Type B pancreatic cell (in vitro differentiated cells): ENCODE measurements at regions not wholly inside any gene's neighbourhood (a gene's known extent, or its start where the extent isn't known, plus 50 kb on each side); places are given as distances from the start of the nearest gene placed in this dataset.

Experiments
- DNase-seq: peaks from one replicate; pipeline ENCODE4 v3.0.0; 2021; ENCODE audit warnings: mixed read lengths; ENCODE audit not compliant: unreplicated experiment; ENCODE audit errors: extremely low spot score
- H3K27ac Mint-ChIP-seq: 2 replicates; pipeline ENCODE4 v1.8.0; 2021; ENCODE audit warnings: mild to moderate bottlenecking, mixed read lengths
- H3K27me3 Mint-ChIP-seq: 2 replicates; pipeline ENCODE4 v1.8.0; 2021; ENCODE audit warnings: mixed read lengths
- H3K36me3 Mint-ChIP-seq: 2 replicates; pipeline ENCODE4 v1.8.0; 2021; ENCODE audit warnings: mixed read lengths
- H3K4me1 Mint-ChIP-seq: one replicate; pipeline ENCODE4 v1.8.0; 2021; ENCODE audit warnings: mixed read lengths; ENCODE audit not compliant: unreplicated experiment
- H3K4me3 Mint-ChIP-seq: 2 replicates; pipeline ENCODE4 v1.8.0; 2021; ENCODE audit warnings: mild to moderate bottlenecking, mixed read lengths
- H3K9me3 Mint-ChIP-seq: 2 replicates; pipeline ENCODE4 v1.8.0; 2021; ENCODE audit warnings: mixed read lengths
- CTCF ChIP-seq: fragments of 200-600 bp; sonication (generic); conservative IDR thresholded peaks from 2 replicates; pipeline ENCODE4 v1.5.0; 2021; ENCODE audit warnings: antibody characterized with exemption, mild to moderate bottlenecking

GRCh38 chr13:50531917-50532899 is 311.3 kb downstream of the DLEU7 start:
- H3K9me3 Mint-ChIP-seq, result peaks cover 4% of the 10 kb centered on the region
- H3K4me3 Mint-ChIP-seq, result no peak overlapping the region
- TF ChIP-seq CTCF, result peak; percentile 66
- no peaks in the 10 kb centered on the region for H3K36me3 Mint-ChIP-seq
- H3K27me3 Mint-ChIP-seq, result no peaks in the 10 kb centered on the region
- no peak for DNase-seq
- peaks cover 26% of the 10 kb centered on the region for H3K4me1 Mint-ChIP-seq
- no peak overlapping the region for H3K27ac Mint-ChIP-seq

GRCh38 chr13:50535050-50535449 is 308.4 kb downstream of the DLEU7 start:
- Mint-ChIP-seq H3K27ac (no peak overlapping the region), H3K9me3 (no peaks in the 10 kb centered on the region), H3K4me1 (no peaks in the 10 kb centered on the region), H3K27me3 (no peaks in the 10 kb centered on the region), H3K4me3 (no peak overlapping the region), H3K36me3 (no peaks in the 10 kb centered on the region)
- no peak for TF ChIP-seq CTCF
- DNase-seq, result no peak

GRCh38 chr13:50537029-50537428 is 306.5 kb downstream of the DLEU7 start:
- H3K4me1 Mint-ChIP-seq, result no peaks in the 10 kb centered on the region
- H3K27me3 Mint-ChIP-seq, result no peaks in the 10 kb centered on the region
- TF ChIP-seq CTCF, result no peak
- H3K36me3 Mint-ChIP-seq, result no peaks in the 10 kb centered on the region
- DNase-seq, result no peak
- no peak overlapping the region for H3K27ac Mint-ChIP-seq
- no peak overlapping the region for H3K4me3 Mint-ChIP-seq
- H3K9me3 Mint-ChIP-seq, result no peaks in the 10 kb centered on the region

- no peaks in the 10 kb centered on the region for H3K36me3 Mint-ChIP-seq
- no peak for TF ChIP-seq CTCF
- no peak overlapping the region for H3K4me3 Mint-ChIP-seq
- H3K4me1 Mint-ChIP-seq, result peaks cover 7% of the 10 kb centered on the region
- H3K9me3 Mint-ChIP-seq, result no peaks in the 10 kb centered on the region
- H3K27ac Mint-ChIP-seq, result no peak overlapping the region
- DNase-seq, result no peak
- no peaks in the 10 kb centered on the region for H3K27me3 Mint-ChIP-seq
Measured at GRCh38 chr13:50539791-50540530, 303.5 kb downstream of the DLEU7 start.

- H3K4me3 Mint-ChIP-seq, result no peak overlapping the region
- H3K9me3 Mint-ChIP-seq, result no peaks in the 10 kb centered on the region
- H3K36me3 Mint-ChIP-seq, result no peaks in the 10 kb centered on the region
- no peak for TF ChIP-seq CTCF
- no peak overlapping the region for H3K27ac Mint-ChIP-seq
- peaks cover 7% of the 10 kb centered on the region for H3K4me1 Mint-ChIP-seq
- DNase-seq, result no peak
- H3K27me3 Mint-ChIP-seq, result no peaks in the 10 kb centered on the region
Measured at GRCh38 chr13:50543141-50543540, 300.4 kb downstream of the DLEU7 start.
